ENCODE measurements at regions not wholly inside any gene's neighbourhood (a gene's known extent, or its start where the extent isn't known, plus 50 kb on each side); places are given as distances from the start of the nearest gene placed in this dataset.

DNA sequence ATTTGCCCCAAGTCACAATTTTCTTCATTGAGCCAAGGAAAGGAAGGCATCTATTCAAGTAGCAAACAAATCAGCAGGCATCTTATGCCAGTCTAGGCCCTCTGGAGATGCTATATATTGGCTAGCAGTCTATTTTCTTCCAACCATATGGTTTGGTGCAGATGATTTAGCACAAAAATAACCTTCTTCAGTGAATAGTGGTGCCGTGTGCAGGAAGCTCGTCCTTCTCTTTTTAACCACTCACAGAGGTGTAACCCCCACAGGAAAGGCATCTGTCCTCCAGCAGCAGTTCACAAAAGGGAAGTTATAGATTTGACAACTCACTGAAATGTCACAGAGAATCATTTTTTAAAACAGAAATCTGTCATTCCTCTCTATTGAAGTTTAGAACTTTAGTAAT, 445.7 kb upstream of the SYT1 start:
- Mint-ChIP-seq H3K27me3 (ENCODE audit: insufficient read depth, low read depth) (no peaks in the 10 kb centered on the region), H3K4me1 (no peaks in the 10 kb centered on the region), H3K4me3 (no peak overlapping the region), H3K9me3 (no peaks in the 10 kb centered on the region), H3K36me3 (no peaks in the 10 kb centered on the region), H3K27ac (no peak overlapping the region)
- Histone ChIP-seq H3K79me2 (ENCODE audit: low read depth) (no peaks in the 10 kb centered on the region), H3K36me3 (no peaks in the 10 kb centered on the region), H3K27me3 (no peaks in the 10 kb centered on the region), H3K4me2 (no peak overlapping the region), H2AFZ (replicated peaks) (no peak overlapping the region), H3K27ac (no peak overlapping the region), H4K20me1 (ENCODE audit: low read depth) (no peaks in the 10 kb centered on the region), H3K4me1 (no peaks in the 10 kb centered on the region), H3K9me3 (ENCODE audit: low read depth) (no peaks in the 10 kb centered on the region), H3K9ac (no peak overlapping the region), H3K4me3 (no peak overlapping the region), H3F3A (ENCODE audit: low read depth) (no peaks in the 10 kb centered on the region)
- DNase-seq (ENCODE audit: low spot score), result no peak
- TF ChIP-seq EZH2phosphoT487 (IDR thresholded peaks at IDR 0.05) (no peak), EZH2 (IDR thresholded peaks at IDR 0.05) (no peak)
- TF ChIP-seq, protein P1, sequence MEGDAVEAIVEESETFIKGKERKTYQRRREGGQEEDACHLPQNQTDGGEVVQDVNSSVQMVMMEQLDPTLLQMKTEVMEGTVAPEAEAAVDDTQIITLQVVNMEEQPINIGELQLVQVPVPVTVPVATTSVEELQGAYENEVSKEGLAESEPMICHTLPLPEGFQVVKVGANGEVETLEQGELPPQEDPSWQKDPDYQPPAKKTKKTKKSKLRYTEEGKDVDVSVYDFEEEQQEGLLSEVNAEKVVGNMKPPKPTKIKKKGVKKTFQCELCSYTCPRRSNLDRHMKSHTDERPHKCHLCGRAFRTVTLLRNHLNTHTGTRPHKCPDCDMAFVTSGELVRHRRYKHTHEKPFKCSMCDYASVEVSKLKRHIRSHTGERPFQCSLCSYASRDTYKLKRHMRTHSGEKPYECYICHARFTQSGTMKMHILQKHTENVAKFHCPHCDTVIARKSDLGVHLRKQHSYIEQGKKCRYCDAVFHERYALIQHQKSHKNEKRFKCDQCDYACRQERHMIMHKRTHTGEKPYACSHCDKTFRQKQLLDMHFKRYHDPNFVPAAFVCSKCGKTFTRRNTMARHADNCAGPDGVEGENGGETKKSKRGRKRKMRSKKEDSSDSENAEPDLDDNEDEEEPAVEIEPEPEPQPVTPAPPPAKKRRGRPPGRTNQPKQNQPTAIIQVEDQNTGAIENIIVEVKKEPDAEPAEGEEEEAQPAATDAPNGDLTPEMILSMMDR (IDR thresholded peaks at IDR 0.05), result no peak

DNA sequence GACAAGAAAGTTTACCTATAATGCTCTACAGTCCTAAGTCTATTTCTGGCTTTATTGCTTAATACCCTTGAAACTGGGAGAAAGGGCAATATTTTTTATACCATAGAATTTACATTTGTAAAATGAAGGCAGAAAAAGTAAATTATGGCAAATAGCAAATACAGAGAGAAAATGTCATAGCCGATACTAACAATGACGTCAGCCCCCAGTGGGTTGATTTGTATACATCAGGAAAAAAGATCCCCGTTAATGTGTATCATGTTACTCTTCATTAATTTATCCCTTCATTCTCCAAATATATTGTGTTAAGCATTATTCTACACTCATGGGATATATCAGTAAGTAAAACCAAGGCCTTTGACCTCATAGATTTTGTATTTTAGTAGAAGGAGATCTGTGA, 445.1 kb upstream of the SYT1 start:
- Mint-ChIP-seq H3K27ac (no peak overlapping the region), H3K9me3 (no peaks in the 10 kb centered on the region), H3K4me3 (no peak overlapping the region), H3K36me3 (no peaks in the 10 kb centered on the region), H3K4me1 (no peaks in the 10 kb centered on the region), H3K27me3 (ENCODE audit: insufficient read depth, low read depth) (no peaks in the 10 kb centered on the region)
- H4K20me1 ChIP-seq (ENCODE audit: low read depth), result no peaks in the 10 kb centered on the region
- TF ChIP-seq, protein P1 (IDR thresholded peaks at IDR 0.05), result no peak
- TF ChIP-seq EZH2phosphoT487 (IDR thresholded peaks at IDR 0.05) (no peak), EZH2 (IDR thresholded peaks at IDR 0.05) (no peak)
- no peak overlapping the region for H3K9ac ChIP-seq
- no peak overlapping the region for H2AFZ ChIP-seq (replicated peaks)
- no peaks in the 10 kb centered on the region for H3K36me3 ChIP-seq
- no peak overlapping the region for H3K4me3 ChIP-seq
- H3K79me2 ChIP-seq (ENCODE audit: low read depth), result no peaks in the 10 kb centered on the region
- no peak overlapping the region for H3K27ac ChIP-seq
- no peak for DNase-seq (ENCODE audit: low spot score)
- H3K4me1 ChIP-seq, result no peaks in the 10 kb centered on the region
- H3K27me3 ChIP-seq, result no peaks in the 10 kb centered on the region
- no peaks in the 10 kb centered on the region for H3F3A ChIP-seq (ENCODE audit: low read depth)
- H3K4me2 ChIP-seq, result no peak overlapping the region
- H3K9me3 ChIP-seq (ENCODE audit: low read depth), result no peaks in the 10 kb centered on the region

DNA sequence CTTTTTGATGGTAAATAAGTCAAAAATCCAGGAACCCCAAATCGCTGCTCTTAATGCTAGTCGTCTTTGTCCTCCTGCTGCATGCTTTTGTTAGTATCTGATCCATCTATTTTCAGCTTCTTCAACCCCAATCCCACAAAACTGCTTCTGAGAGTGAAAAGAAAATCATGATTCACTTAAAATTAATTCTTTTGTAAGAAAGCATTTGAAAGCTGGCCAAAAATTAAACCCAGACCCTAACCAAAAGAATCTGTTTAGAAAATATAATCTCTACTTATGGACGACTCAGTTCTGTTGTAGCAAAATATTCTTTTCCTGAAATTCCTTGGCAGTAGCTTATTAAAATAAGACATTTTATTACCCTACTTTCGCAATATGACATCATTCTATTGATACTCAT, 443.6 kb upstream of the SYT1 start:
- DNase-seq (ENCODE audit: low spot score), result no peak
- Histone ChIP-seq H3K4me1 (no peaks in the 10 kb centered on the region), H2AFZ (replicated peaks) (no peak overlapping the region), H4K20me1 (ENCODE audit: low read depth) (no peaks in the 10 kb centered on the region), H3K4me2 (no peak overlapping the region), H3K9me3 (ENCODE audit: low read depth) (no peaks in the 10 kb centered on the region), H3F3A (ENCODE audit: low read depth) (no peaks in the 10 kb centered on the region), H3K27me3 (no peaks in the 10 kb centered on the region), H3K4me3 (no peak overlapping the region), H3K27ac (no peak overlapping the region), H3K36me3 (no peaks in the 10 kb centered on the region), H3K79me2 (ENCODE audit: low read depth) (no peaks in the 10 kb centered on the region), H3K9ac (no peak overlapping the region)
- no peaks in the 10 kb centered on the region for H3K9me3 Mint-ChIP-seq
- no peak overlapping the region for H3K27ac Mint-ChIP-seq
- no peak for TF ChIP-seq EZH2phosphoT487 (IDR thresholded peaks at IDR 0.05)
- TF ChIP-seq EZH2 (IDR thresholded peaks at IDR 0.05), result no peak
- TF ChIP-seq, protein P1 (IDR thresholded peaks at IDR 0.05), result no peak
- H3K4me3 Mint-ChIP-seq, result no peak overlapping the region
- no peaks in the 10 kb centered on the region for H3K4me1 Mint-ChIP-seq
- H3K27me3 Mint-ChIP-seq (ENCODE audit: insufficient read depth, low read depth), result no peaks in the 10 kb centered on the region
- no peaks in the 10 kb centered on the region for H3K36me3 Mint-ChIP-seq

DNA sequence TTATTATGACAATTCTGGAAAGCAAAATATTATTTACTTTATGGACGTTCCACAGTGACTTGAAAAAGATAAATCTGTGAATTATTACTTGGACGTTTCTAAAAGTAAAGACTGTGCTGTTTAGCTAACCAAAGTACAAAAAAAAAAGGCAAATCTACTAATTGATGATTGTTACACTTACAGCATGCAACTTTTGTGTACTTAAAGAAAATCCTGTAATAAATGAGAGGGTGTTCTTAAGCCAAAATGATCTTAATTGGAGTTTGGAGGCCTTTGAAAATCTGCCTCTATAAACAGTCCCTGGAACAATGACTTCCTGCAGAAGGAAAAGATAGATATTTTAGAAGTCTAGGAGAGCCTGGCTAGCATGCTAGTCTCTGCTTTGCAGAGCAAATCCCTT, 434.0 kb upstream of the SYT1 start:
- peaks cover 6% of the 10 kb centered on the region for H3K9me3 Mint-ChIP-seq
- no peaks in the 10 kb centered on the region for H3K36me3 Mint-ChIP-seq
- Histone ChIP-seq H3K9ac (no peak overlapping the region), H4K20me1 (ENCODE audit: low read depth) (no peaks in the 10 kb centered on the region), H3K27ac (peak overlapping the region; percentile 40), H3K4me3 (no peak overlapping the region), H3K4me2 (no peak overlapping the region), H3F3A (ENCODE audit: low read depth) (no peaks in the 10 kb centered on the region), H3K36me3 (no peaks in the 10 kb centered on the region), H3K79me2 (ENCODE audit: low read depth) (no peaks in the 10 kb centered on the region), H3K27me3 (no peaks in the 10 kb centered on the region), H2AFZ (replicated peaks) (peak overlapping the region; percentile 37), H3K9me3 (ENCODE audit: low read depth) (no peaks in the 10 kb centered on the region), H3K4me1 (no peaks in the 10 kb centered on the region)
- no peaks in the 10 kb centered on the region for H3K27me3 Mint-ChIP-seq (ENCODE audit: insufficient read depth, low read depth)
- no peaks in the 10 kb centered on the region for H3K4me1 Mint-ChIP-seq
- H3K4me3 Mint-ChIP-seq, result no peak overlapping the region
- TF ChIP-seq, protein P1 (IDR thresholded peaks at IDR 0.05), result no peak
- TF ChIP-seq EZH2 (IDR thresholded peaks at IDR 0.05) (no peak), EZH2phosphoT487 (IDR thresholded peaks at IDR 0.05) (no peak)
- no peak for DNase-seq (ENCODE audit: low spot score)
- no peak overlapping the region for H3K27ac Mint-ChIP-seq

Data from neural progenitor cell (in vitro differentiated cells).